Erythroblast (primary cell): ENCODE measurements at regions not wholly inside any gene's neighbourhood (a gene's known extent, or its start where the extent isn't known, plus 50 kb on each side); places are given as distances from the start of the nearest gene placed in this dataset.

Source experiments
- DNase-seq, 2 experiments: peaks; one replicate each; lab custom pipeline; 2025; lab: John Stamatoyannopoulos, UW
- GATA1 ChIP-seq: IDR thresholded peaks from 2 replicates; pipeline ENCODE4 v1.6.1; 2011; ENCODE audit warnings: low read depth, mild to moderate bottlenecking, control low read depth, low read length, moderate library complexity
- POLR2A ChIP-seq: IDR thresholded peaks from 2 replicates; pipeline ENCODE4 v1.6.1; 2011; ENCODE audit warnings: mild to moderate bottlenecking, low read length

GRCh38 chr10:69729326-69730048, 72.2 kb upstream of the COL13A1 start:
- DNase-seq: no peak
- TF ChIP-seq POLR2A (no peak), GATA1 (no peak)

DNA sequence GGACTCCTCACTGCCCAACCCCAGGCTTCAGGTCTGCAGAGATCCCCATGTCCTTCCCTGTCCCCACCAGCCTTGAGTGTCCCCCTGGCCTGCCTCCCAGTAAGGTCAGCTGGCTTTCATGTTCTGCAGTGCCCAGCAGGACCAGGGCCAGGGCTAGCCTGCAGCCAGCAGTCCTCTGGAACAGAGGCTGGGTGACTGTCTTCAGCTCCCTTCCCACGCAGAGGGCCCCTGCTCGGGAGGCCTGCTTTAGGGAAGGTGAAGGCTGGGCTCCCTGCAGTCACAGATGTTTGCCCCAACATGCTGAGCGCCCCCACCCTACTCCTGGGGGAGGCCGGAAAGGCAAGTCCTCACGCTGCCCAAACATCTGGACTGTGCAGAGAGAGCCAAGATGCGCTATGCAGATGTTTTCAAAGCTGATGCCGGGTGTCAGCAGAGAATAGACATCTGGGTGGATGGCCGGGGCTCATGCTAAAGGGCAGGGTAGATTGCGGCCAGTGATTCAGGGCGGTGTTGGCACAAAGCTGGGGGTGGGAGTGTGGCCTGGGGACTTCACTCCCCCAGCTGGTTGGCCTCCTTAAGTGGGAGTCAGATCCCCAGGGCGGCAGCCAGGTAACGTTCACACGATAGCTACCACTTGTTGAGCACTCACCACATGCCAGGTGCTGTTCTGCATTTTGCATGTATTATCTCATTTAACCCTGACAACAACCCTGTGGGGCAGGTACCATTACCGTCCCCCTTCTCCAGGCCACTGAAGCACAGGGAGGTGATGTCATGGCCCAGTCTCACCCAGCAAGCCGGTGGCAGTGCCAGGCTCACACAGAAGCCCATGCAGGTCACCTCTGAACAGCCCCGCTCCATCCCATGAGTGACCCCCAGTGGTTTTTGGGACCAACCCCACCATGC, 71.2 kb upstream of the COL13A1 start:
- DNase-seq: no peak
- no peak for TF ChIP-seq POLR2A
- TF ChIP-seq GATA1: no peak

DNA sequence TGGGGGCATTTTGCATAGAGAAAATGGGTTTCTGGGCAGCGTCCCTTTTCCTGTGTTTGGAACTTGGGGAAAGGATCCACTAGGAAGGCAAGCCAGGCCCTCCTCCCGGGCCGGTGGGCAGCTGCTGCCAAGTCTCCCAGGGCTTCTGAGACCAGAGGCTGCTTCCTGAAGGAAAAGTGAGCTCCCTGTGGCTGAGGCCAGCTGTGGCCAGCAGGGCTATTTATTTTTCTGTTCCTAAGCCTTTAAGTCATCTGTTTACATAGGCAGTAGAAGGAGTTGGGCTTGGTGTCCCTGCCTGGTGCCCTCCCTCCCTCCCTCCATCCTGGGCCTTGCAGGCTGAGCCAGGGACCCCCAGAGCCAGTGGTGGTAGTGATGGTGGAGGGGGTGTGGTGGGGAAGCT, 70.5 kb upstream of the COL13A1 start:
- DNase-seq: no peak
- TF ChIP-seq GATA1 (no peak), POLR2A (no peak)

DNA sequence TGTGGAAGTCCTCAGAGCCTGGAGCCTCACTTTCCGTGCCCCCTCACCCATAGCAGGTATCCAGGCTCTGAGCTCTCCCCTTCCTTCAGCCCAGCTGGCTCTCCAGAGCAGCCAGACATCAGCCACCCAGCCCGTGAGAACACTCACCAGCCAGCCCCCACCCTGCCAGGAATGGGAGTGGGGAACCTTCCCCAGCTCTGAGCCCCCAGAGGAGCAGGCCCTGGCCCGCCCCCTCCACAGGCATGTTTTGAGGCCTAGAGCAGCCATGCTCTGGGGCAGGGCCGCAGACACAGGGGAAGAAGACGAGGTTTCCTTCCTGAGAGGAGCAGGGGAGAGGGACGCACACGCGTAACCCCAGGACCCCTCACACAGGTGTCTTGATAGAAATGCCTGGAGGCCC, 70.0 kb upstream of the COL13A1 start:
- no peak for DNase-seq
- TF ChIP-seq GATA1: no peak

DNA sequence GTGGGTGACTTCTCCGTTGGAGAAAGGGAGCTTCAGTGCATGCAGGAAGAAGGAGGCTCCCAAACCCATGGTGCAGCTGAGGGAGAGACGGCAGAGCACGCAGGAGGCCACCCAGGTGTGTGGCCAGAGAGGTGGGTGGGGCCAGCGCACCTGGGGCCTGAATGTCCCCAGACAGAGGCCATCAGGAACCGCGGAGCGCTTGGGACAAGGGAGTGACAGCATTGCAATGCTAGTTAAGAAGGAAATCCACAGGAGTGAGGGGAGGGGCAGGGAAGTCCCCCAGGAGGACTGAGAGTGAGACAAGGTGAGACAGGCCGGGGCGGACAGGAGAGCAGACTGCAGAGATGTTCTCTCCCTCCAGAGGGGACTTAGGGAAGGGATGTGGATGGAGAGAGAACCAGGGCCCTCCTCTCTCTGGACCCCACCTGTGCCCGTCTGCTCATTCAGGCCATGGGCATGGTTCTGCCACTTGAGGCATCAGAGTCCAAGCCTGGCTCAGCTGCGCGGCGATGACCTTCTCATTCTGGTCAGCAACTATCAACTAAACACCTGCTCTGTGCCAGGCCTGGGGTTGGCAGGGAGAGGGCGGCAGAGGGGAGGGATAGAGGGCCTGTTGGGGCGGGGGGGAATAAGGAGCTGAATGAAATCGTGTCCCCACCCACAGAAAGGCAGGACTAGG, 69.4 kb upstream of the COL13A1 start:
- TF ChIP-seq GATA1 (no peak), POLR2A (no peak)
- DNase-seq: no peak

GRCh38 chr10:69732826-69733150, 68.9 kb upstream of the COL13A1 start:
- TF ChIP-seq POLR2A: no peak
- no peak for TF ChIP-seq GATA1
- DNase-seq: no peak

- DNase-seq: no peak
- no peak for TF ChIP-seq POLR2A
- no peak for TF ChIP-seq GATA1
These were observed 67.9 kb upstream of the COL13A1 start for GRCh38 chr10:69733791-69734261.

GRCh38 chr10:69734416-69734796, 67.3 kb upstream of the COL13A1 start:
- TF ChIP-seq GATA1 (no peak), POLR2A (no peak)
- no peak for DNase-seq

DNA sequence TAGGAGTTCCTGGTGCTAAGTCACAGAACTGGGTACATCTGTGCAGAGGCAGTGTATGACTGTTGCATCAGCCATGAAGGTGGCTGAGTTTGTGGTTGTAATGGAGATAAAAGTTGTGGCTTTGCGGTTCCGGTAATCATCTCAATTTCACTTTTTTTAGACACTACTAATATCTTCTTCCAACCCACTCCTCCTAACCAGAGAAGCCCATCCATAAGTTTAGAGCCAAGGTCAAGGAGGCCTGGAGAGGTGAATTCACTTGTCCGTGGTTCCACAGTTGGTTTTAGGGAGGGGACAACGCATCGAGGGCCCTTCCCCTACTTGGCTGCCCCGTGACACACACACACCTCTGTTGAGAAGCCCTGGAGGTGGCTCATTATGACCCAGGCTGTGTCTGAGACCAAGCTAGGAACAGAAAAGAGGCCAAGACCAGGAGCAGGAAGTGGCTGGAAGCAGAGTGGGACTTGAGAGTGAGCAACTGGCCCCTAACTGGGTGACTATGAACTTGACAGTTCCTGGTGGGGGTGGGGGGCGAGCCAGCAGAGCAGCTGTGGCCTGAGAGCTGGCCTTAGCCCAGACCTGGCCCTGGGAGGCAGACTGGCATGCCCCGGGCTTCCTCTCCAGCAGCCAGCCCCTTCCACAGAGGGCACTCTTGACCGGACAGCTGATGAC, 66.8 kb upstream of the COL13A1 start:
- DNase-seq: no peak
- TF ChIP-seq POLR2A: no peak

DNA sequence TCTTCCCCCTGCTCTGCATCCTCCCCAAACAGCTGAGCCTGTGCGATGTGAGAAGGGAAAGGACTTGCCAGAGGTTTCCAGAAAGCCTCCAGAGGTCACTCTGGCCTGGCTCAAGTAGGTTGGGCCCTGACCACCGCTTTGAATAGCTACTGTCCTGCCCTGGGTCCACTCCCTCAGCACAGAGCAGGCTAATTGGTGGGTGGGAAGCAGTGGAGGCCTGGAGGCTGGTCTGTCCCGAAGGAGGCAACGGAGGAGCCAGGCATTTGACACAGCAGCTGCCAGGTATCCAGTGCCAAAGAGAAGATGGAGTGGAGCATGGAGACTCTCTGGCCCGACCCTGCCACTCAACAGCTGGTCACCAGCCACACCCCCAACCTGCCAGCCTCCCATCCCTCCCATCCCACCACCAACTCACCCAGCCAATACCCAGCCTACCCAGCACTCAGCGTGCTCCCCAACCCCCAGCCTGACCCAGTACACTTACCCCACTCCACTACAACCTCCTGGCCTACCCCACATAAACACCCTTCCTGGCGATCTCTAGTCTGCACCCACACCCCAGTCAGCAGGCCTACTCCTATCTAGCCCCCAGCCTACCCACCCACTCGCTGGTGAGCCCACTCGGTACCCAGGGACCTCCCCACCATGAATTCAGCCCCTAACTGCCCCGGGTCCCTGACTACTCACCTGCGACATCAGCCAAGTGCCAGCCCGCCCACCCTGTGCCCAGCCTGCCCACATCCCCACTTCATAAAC, 64.6 kb upstream of the COL13A1 start:
- DNase-seq: no peak
- TF ChIP-seq POLR2A (no peak), GATA1 (no peak)

DNA sequence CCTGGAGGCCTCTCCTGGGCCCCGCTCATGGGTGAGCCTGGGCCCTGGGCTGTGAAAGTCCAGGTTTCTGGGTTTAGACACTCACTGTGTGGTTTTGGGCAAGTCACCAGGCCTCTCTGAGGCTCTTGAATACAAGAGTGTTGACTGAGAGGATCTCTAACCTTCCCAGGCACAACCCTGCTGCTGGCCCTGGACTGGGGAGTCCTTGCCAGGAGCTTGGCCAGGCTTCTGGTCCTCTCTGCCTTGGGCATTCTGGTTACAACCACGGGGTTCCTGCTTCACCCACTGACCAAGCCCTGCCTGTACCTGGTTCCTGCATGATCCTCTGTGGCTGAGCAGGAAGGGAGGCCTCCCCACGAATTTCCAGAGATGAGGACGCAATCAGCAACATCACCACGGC, 63.6 kb upstream of the COL13A1 start:
- no peak for DNase-seq
- TF ChIP-seq GATA1: no peak
- TF ChIP-seq POLR2A: no peak

- no peak for TF ChIP-seq GATA1
- no peak for TF ChIP-seq POLR2A
- DNase-seq: no peak
These were observed 62.8 kb upstream of the COL13A1 start for GRCh38 chr10:69738858-69739435.

DNA sequence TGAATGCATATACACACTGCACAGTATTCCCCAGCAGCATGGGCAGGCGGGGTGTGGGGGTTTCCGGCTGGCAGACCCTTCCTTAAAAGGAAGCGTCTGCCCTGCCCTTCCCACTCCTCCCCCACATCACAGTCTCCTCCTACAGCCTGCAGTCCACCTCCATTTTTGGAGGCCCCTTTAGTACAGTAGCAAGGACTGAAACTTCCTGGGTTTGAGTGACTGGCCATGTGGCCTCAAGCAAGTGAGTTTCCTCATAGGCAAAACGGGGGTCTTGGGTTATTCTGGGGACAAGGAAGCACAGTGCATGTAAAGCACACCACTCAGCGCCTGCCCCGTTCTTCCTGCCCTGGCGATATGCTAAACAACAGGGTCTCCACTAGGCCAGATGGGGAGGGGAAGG, 62.1 kb upstream of the COL13A1 start:
- TF ChIP-seq GATA1 (no peak), POLR2A (no peak)

DNA sequence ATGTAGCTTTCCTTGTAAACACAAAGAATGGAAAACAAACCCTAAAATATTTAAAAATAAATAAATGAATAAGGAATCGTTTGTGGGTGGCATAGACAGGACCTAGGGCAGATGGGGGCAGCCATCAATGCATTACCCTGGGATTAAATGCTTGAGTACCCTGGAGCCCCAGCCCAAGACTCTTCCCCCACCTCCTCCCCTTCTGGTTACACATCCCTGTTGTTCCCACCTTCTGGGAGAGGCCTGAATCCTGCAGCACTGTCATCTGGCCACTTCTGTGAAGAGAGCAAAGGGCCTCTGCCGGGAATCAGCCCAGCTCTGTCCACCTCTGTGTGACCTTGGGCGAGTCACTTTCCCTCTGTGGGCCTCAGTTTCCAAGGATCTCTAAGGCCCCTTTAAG, 61.6 kb upstream of the COL13A1 start:
- no peak for TF ChIP-seq POLR2A
- TF ChIP-seq GATA1: no peak
- no peak for DNase-seq

More for the DNA sequence above, 62.1 kb upstream of the COL13A1 start:
- no peak for DNase-seq
